Colonic mucosa (tissue), 4 donors: ENCODE measurements at regions not wholly inside any gene's neighbourhood (a gene's known extent, or its start where the extent isn't known, plus 50 kb on each side); places are given as distances from the start of the nearest gene placed in this dataset.

Source experiments
- DNase-seq: peaks from one replicate; pipeline ENCODE4 v3.0.0-alpha.2; 2020
- H3K27ac ChIP-seq: fragments of 200-600 bp; one replicate; pipeline ENCODE4 v1.8.0; 2021
- H3K27me3 ChIP-seq: fragments of 200-600 bp; one replicate; pipeline ENCODE4 v1.8.0; 2021
- H3K36me3 ChIP-seq: fragments of 200-600 bp; one replicate; pipeline ENCODE4 v1.8.0; 2021
- H3K4me1 ChIP-seq: fragments of 200-600 bp; one replicate; pipeline ENCODE4 v1.8.0; 2021; ENCODE audit warnings: mild to moderate bottlenecking
- H3K4me3 ChIP-seq: fragments of 200-600 bp; one replicate; pipeline ENCODE4 v1.8.0; 2021
- H3K9ac ChIP-seq, 2 donors: one replicate each; pipeline ENCODE4 v1.7.0; 2013; ENCODE audit warnings: control low read depth in 2 of 2, low read depth in 2 of 2, low read length in 2 of 2
- H3K9me3 ChIP-seq: fragments of 200-600 bp; one replicate; pipeline ENCODE4 v1.8.0; 2021
- CTCF ChIP-seq: fragments of 200-600 bp; IDR thresholded peaks from one replicate; pipeline ENCODE4 v1.8.0; 2022; ENCODE audit warnings: antibody characterized with exemption, mild to moderate bottlenecking
- intact Hi-C: fragments of 100-400 bp; cut with DNase I; formaldehyde crosslinking; loops from one replicate; pipeline ENCODE4 v1.14.1; 2022
- donor health status: healthy.
- donor health status: DM: no; HTN: no; CAD: no.
- donor health status: DM: no; HTN: no; CAD: no.

- intact Hi-C loops, result no loop called here
- no peaks in the 10 kb centered on the region for H3K9me3 ChIP-seq
- no peak overlapping the region for H3K27ac ChIP-seq
- no peak overlapping the region for H3K9ac ChIP-seq
- TF ChIP-seq CTCF, result no peak
- no peaks in the 10 kb centered on the region for H3K27me3 ChIP-seq
- no peak for DNase-seq
- H3K4me1 ChIP-seq, result no peaks in the 10 kb centered on the region
- H3K36me3 ChIP-seq, result no peaks in the 10 kb centered on the region
- no peak overlapping the region for H3K4me3 ChIP-seq
These were observed 186.4 kb downstream of the MRPL39 start for GRCh38 chr21:25420831-25421230.

- Histone ChIP-seq H3K27me3 (no peaks in the 10 kb centered on the region), H3K4me3 (no peak overlapping the region), H3K9me3 (no peaks in the 10 kb centered on the region), H3K27ac (no peak overlapping the region), H3K36me3 (no peaks in the 10 kb centered on the region), H3K9ac (no peak overlapping the region), H3K4me1 (no peaks in the 10 kb centered on the region)
- DNase-seq, result no peak
- intact Hi-C loops, result no loop called here
- TF ChIP-seq CTCF, result no peak
These were observed 190.6 kb downstream of the MRPL39 start for GRCh38 chr21:25416669-25417068.

- no peak overlapping the region for H3K4me3 ChIP-seq
- H3K4me1 ChIP-seq, result no peaks in the 10 kb centered on the region
- DNase-seq, result no peak
- no peak for TF ChIP-seq CTCF
- no peaks in the 10 kb centered on the region for H3K36me3 ChIP-seq
- H3K9ac ChIP-seq, result no peak overlapping the region
- intact Hi-C loops, result no loop called here
- no peaks in the 10 kb centered on the region for H3K27me3 ChIP-seq
- no peak overlapping the region for H3K27ac ChIP-seq
- H3K9me3 ChIP-seq, result no peaks in the 10 kb centered on the region
These were observed 195.2 kb downstream of the MRPL39 start for GRCh38 chr21:25412100-25412499.

- H3K9me3 ChIP-seq, result no peaks in the 10 kb centered on the region
- no peaks in the 10 kb centered on the region for H3K36me3 ChIP-seq
- no peak overlapping the region for H3K27ac ChIP-seq
- H3K27me3 ChIP-seq, result no peaks in the 10 kb centered on the region
- no peak overlapping the region for H3K4me3 ChIP-seq
- H3K4me1 ChIP-seq, result no peaks in the 10 kb centered on the region
- intact Hi-C loops, result no loop called here
- no peak overlapping the region for H3K9ac ChIP-seq
- no peak for DNase-seq
- TF ChIP-seq CTCF, result no peak
These were observed 197.3 kb downstream of the MRPL39 start for GRCh38 chr21:25409978-25410377.

GRCh38 chr21:25408666-25409065 lies 198.6 kb downstream of the MRPL39 start:
- Histone ChIP-seq H3K27me3 (no peaks in the 10 kb centered on the region), H3K27ac (no peak overlapping the region), H3K9me3 (no peaks in the 10 kb centered on the region), H3K9ac (no peak overlapping the region), H3K36me3 (no peaks in the 10 kb centered on the region), H3K4me1 (no peaks in the 10 kb centered on the region), H3K4me3 (no peak overlapping the region)
- no peak for TF ChIP-seq CTCF
- intact Hi-C loops, result no loop called here
- DNase-seq, result no peak
